Jurkat, Clone E6-1 (cell line): ENCODE measurements at regions not wholly inside any gene's neighbourhood (a gene's known extent, or its start where the extent isn't known, plus 50 kb on each side); places are given as distances from the start of the nearest gene placed in this dataset.
A peak's percentile ranks its signal among the peaks of the same experiment; 100 is the strongest.

Experiments used
- DNase-seq: peaks from one replicate; pipeline ENCODE4 v3.0.0-alpha.2; 2011; ENCODE audit warnings: low read depth, low spot score
- H3K4me3 ChIP-seq: 2 replicates; pipeline ENCODE4 v1.5.1; 2011; ENCODE audit warnings: mild to moderate bottlenecking, low read length, control low read depth, moderate library complexity

- no peak overlapping the region for H3K4me3 ChIP-seq
- no peak for DNase-seq
Observed at GRCh38 chr9:79862921-79863890, 291.4 kb downstream of the TLE4 start.

DNA sequence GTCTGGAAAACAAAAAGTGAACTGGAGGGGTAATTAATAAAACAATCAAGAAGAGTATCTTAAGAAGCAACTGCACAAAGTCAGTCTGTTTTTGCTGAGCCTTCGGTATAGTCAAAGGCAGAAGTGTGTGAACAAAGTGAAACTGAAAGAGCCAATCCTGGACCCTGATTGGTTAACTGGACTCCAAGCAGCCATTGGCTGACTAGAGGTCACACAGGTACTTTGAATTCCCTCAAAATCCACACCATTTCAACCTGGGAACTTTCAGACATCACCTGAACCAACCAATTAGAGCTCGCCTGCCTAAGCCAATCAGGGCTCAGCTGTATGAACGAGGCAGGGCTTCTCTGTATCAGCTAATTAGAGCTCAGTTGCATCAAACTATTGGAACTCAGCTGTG, 286.7 kb downstream of the TLE4 start:
- DNase-seq = no peak
- H3K4me3 ChIP-seq = no peak overlapping the region

- no peak for DNase-seq
- H3K4me3 ChIP-seq = no peak overlapping the region
Observed at GRCh38 chr9:79857188-79857587, 285.4 kb downstream of the TLE4 start.

- no peak for DNase-seq
Observed at GRCh38 chr9:79847074-79847473, 275.3 kb downstream of the TLE4 start.

GRCh38 chr9:79829566-79830302, 258.0 kb downstream of the TLE4 start:
- no peak overlapping the region for H3K4me3 ChIP-seq

More at GRCh38 chr9:79847074-79847473, 275.3 kb downstream of the TLE4 start:
- no peak overlapping the region for H3K4me3 ChIP-seq

GRCh38 chr9:79824265-79824664, 252.5 kb downstream of the TLE4 start:
- no peak overlapping the region for H3K4me3 ChIP-seq
- peak; percentile 80 for DNase-seq

More at GRCh38 chr9:79829566-79830302, 258.0 kb downstream of the TLE4 start:
- DNase-seq = no peak

DNA sequence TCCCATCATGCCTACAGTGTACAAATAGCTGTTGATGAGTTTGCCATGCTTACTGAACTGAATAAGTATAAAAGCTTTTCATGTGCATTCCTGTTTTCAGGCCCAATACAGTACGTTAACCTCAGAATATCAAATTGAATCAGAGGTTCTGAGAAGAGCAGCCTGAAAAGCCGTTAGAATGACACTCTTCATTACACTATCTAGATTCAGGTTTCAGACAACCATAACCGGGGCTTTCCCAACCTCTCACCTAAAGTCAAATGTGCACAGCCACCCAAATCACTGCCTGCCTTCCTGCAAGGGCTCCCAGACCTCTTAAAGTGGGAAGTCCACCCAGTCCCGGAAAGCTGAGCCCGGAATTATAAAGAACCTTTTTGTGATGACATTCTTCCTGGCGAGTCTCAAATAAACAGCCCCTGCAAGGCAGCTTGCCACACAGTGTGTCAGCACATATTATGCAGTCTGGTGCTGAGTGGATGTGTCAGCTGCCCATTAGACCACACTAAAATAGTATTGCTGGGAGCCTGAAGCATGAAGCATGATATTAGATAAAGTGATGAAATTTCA, 245.8 kb downstream of the TLE4 start:
- no peak overlapping the region for H3K4me3 ChIP-seq
- no peak for DNase-seq

GRCh38 chr9:79813258-79813638, 241.5 kb downstream of the TLE4 start:
- no peak for DNase-seq
- no peak overlapping the region for H3K4me3 ChIP-seq

GRCh38 chr9:79812507-79813257, 240.9 kb downstream of the TLE4 start:
- peak; percentile 74 for DNase-seq

DNA sequence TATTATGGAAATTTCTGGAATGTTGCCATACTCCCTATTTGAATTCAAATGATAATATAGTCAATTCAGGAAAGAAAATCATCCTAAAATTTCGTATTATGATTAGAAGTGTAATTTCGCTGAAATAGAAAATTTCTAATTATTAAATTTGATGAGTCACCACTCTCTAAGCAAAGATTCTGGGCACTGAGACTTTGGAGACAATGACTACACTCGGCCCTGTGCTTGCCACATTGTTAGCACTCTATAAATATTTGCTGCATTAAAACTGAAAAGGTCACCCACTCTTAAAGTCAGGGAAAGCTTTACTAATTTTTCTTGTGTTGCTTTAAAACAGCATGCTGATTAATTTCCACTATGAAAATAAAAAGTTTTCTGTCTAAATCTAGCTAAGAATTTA, 240.3 kb downstream of the TLE4 start:
- no peak for DNase-seq
- peak overlapping the region; percentile 40 for H3K4me3 ChIP-seq

More at GRCh38 chr9:79812507-79813257, 240.9 kb downstream of the TLE4 start:
- H3K4me3 ChIP-seq = peak overlapping the region; percentile 40

DNA sequence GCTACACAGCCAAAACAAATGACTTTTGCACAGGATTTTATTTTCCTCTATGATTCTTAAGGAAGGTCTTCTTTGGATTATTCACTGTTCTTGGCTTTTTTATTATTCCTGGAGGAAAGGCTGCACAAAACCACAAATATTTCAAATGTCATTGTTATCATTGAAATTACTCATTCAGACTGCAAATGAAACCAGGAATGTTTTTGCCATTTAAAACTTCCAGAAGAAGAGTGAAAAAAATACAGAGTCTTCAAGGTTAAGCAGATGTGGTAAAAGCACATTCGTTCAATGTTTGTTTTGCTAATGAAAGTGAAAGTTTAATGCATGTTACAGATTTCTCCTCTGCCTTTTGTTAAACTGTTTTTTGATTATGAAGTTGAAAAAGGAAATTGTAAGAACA, 238.2 kb downstream of the TLE4 start:
- peak; percentile 30 for DNase-seq
- no peak overlapping the region for H3K4me3 ChIP-seq

DNA sequence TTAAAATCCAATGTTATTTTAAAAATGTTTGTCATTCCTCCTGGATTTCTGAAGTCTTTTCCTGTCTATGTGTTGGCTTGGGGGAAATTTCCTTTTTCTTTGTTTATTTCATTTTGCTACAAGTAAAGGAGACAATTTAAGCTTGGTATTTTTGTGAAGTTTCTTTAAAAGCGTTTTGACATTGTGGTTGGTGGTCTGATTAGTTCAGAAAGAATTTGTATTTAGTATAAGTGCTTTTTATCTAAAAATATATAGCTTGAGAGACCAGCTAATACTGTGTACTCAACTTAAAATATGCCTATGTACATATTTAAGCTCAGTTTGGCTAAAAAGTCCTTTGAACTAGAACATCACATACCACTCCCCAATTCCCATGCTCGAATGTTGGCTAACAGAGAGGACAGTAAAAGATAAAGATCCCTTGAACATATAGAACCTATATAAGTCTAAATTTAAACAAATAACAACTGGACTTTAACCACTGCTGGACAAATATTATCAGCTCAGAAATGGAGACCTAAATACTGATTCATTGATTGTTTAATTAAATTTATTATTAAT, 237.6 kb downstream of the TLE4 start:
- DNase-seq = no peak
- no peak overlapping the region for H3K4me3 ChIP-seq

DNA sequence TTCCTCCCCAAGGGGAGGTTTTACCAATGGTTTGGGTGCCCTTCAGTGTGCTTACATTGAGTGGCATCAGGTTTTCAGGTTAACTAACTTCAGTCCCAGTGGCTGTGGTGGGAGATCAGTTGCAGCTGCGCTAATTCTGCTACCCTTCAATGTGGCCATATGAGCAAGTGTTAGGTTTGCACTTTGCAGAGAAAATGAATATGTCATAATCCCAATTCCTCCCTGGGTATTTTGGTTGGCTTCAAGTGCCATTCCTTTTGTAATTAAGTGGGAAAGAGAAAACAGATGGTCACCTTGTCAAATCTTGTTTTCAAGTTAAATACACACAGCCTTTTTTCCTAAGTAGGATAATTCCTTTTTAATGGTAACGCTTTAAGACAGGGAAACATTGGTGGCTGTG, 236.2 kb downstream of the TLE4 start:
- no peak overlapping the region for H3K4me3 ChIP-seq
- no peak for DNase-seq

DNA sequence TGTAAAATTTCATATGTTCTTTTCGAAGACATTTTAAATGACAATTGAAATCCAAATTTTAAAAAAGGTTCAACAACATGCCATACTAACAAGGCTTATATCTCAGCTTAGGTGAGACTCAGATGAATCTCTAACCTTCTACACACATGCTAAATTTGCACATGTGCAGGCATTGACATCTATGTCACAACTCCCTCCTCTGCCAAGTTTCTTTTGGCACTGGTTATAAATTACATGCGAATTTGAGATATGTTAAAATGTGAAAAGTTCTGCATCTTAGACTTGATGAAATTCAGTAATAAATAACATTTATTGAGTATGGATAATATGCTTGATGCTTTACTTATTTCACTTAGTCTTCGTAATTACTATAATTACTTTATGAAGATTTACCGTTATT, 234.3 kb downstream of the TLE4 start:
- no peak for DNase-seq
- H3K4me3 ChIP-seq = no peak overlapping the region

GRCh38 chr9:79801459-79801858, 229.7 kb downstream of the TLE4 start:
- H3K4me3 ChIP-seq = no peak overlapping the region
- peak; percentile 48 for DNase-seq

GRCh38 chr9:79800578-79800977, 228.8 kb downstream of the TLE4 start:
- no peak for DNase-seq
- H3K4me3 ChIP-seq = no peak overlapping the region

DNA sequence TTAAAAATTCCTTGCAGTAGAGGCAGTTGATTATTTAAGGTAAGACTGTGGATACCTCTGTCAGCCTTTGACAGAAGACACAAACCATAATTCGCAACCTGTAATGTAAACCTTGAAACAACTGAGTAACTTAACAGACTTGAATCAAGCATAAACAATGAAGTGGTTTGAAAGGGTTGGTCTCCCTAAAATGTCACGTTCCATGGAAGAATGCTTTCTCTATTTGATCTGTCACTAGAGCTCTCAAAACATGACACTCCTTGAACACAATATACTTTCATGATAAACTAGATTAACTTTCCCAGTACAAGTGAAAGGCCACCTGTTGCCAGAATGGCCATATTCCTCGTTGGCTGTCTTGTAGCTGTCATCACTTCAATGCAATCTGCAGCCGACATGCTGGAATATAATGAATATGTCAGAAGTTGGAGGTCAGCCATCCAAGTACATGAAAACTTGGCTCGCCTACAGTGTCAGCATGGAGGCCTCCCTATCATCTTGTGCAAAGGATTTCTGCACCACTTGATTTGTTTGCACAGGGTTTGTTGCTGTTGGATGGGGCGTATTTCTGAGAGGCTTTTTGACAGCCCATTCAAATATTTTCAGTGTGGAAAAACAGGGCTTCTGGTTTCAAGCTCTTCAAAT, 228.0 kb downstream of the TLE4 start:
- no peak overlapping the region for H3K4me3 ChIP-seq
- DNase-seq = no peak

- DNase-seq = no peak
- no peak overlapping the region for H3K4me3 ChIP-seq
Observed at GRCh38 chr9:79798450-79798849, 226.7 kb downstream of the TLE4 start.
